ENCODE measurements at regions not wholly inside any gene's neighbourhood (a gene's known extent, or its start where the extent isn't known, plus 50 kb on each side); places are given as distances from the start of the nearest gene placed in this dataset.
"Not testable (repeated sequence)": the region's sequence is repeated elsewhere in the genome, so short reads cannot be mapped to it uniquely, and the experiment has no call there.

DNA sequence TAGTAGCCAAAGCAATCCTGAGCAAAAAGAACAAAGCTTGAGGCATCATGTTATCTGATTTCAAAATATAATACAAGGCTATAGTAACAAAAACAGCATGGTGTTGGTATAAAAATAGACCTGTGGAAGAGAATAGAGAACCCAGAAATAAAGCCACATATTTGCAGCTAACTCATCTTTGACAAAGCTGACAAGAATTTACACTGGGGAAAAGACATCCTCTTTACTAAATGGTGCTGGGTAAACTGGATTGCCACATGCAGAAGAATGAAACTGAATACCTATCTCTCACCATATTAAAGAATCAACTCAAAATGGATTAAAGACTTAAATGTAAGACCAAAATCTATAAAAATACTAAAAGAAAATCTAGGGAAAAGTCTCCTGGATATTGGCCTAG lies 59.5 kb upstream of the CD55 start:
- no peak for DNase-seq
- Histone ChIP-seq H3K4me3 (ENCODE audit: insufficient read depth, low read depth, low read length) (no peak overlapping the region), H3K36me3 (replicated peaks; ENCODE audit: control insufficient read depth, insufficient read depth, low read length) (no peaks in the 10 kb centered on the region), H3K27me3 (ENCODE audit: control insufficient read depth, insufficient read depth, low read length) (no peaks in the 10 kb centered on the region)

DNA sequence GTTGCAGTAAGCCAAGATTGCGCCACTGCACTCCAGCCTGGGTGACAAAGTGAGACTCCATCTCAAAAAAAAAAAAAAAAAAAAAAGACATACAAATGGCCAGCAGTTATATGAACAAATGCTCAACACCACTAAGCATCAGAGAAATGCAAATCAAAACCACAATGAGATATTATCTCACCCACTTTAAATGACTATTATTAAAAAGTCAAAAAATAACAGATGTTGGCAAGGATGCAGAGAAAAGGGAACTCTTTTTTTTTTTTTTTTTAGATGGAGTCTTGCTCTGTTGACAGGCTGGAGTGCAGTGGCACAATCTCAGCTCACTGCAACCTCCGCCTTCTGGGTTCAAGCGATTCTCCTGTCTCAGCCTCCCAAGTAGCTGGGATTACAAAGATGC lies 58.6 kb upstream of the CD55 start:
- H3K4me3 ChIP-seq (ENCODE audit: insufficient read depth, low read depth, low read length) = not testable (repeated sequence)

DNA sequence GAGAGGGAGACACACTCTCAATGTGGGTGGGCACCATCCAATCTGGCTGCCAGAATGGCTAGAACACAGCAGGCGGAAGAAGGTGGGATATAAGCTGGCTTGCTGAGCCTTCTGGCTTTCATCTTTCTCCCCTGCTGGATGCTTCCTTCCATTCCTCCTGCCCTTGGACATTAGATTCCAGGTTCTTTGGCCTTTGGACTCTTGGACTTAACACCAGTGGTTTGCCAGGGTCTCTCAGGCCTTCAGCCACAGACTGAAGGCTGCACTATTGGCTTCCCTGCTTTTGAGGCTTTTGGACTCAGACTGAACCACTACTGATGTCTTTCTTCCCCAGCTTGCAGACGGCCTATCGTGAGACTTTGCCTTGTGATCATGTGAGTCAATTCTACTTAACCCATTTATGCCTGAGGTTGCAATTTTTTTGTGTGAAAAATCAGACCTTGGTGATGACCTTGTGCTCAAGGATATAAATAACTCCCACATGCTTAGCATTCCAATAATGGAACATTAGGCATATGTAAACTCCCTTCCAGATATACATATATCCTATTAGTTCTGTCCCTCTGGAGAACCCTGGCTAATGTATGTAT lies 56.7 kb upstream of the CD55 start:
- Histone ChIP-seq H3K36me3 (replicated peaks; ENCODE audit: control insufficient read depth, insufficient read depth, low read length) (no peaks in the 10 kb centered on the region), H3K27me3 (ENCODE audit: control insufficient read depth, insufficient read depth, low read length) (no peaks in the 10 kb centered on the region), H3K4me3 (ENCODE audit: insufficient read depth, low read depth, low read length) (no peak overlapping the region)
- no peak for DNase-seq

More for the DNA sequence above, 58.6 kb upstream of the CD55 start:
- not testable (repeated sequence) for H3K27me3 ChIP-seq (ENCODE audit: control insufficient read depth, insufficient read depth, low read length); H3K36me3 ChIP-seq (replicated peaks; ENCODE audit: control insufficient read depth, insufficient read depth, low read length); DNase-seq

DNA sequence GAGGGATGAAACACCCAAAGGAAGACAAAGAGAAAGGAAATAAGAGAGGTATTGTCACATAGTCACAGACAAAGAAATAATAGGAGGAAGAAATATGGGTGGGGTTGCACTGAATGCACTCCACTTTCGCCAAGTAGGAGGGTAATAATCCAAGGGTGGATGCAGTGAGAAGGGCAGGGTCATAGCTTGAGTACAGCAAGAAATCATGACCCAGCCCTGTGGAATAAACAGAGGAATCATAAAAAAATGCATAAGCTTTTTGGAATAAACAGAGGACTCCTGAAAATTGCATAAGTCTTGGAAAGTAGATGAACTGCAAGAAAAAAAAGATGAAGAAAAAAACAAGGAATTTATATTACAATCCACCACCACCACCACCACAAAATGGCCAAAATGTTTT lies 53.1 kb upstream of the CD55 start:
- H3K4me3 ChIP-seq (ENCODE audit: insufficient read depth, low read depth, low read length) = no peak overlapping the region
- H3K27me3 ChIP-seq (ENCODE audit: control insufficient read depth, insufficient read depth, low read length) = no peaks in the 10 kb centered on the region
- no peaks in the 10 kb centered on the region for H3K36me3 ChIP-seq (replicated peaks; ENCODE audit: control insufficient read depth, insufficient read depth, low read length)
- no peak for DNase-seq

DNA sequence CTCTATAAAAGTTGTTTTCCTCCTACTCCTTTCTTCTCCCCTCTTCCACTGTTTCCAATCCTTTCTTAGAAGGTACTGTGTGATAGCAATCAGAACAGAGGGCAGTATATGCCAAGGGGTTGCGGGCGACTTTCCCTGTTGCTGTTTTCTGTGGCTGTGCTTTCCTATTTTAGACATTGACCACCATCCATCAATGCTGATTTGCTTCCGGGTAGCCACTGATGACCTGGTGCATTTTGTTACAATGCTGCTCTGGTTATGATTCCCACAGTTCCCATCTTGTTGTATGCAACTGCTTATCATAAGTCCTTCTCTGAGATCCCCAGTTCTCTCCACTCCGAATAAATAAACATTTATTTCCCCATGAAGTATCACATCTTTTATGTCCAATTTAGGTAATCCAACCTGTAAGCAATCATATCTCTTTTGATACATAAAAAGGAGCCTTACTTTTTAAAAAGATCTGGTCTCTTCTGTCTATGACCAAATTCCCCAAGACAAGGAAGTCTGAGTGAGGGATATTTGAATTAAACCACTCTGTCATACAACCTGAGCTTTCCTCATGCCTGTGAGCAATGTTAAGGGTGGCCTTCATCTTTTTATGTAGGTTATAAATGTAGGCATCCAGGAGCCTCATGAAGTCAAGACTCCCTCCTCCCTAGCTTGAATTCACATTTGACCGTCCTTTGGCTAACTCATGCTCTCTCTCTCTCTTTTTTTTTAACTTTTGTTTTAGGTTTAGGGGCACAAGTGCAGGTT lies 52.5 kb upstream of the CD55 start:
- Histone ChIP-seq H3K4me3 (ENCODE audit: insufficient read depth, low read depth, low read length) (no peak overlapping the region), H3K27me3 (ENCODE audit: control insufficient read depth, insufficient read depth, low read length) (no peaks in the 10 kb centered on the region), H3K36me3 (replicated peaks; ENCODE audit: control insufficient read depth, insufficient read depth, low read length) (no peaks in the 10 kb centered on the region)
- no peak for DNase-seq
